ENCODE measurements at regions not wholly inside any gene's neighbourhood (a gene's known extent, or its start where the extent isn't known, plus 50 kb on each side); places are given as distances from the start of the nearest gene placed in this dataset.
"Not testable (repeated sequence)": the region's sequence is repeated elsewhere in the genome, so short reads cannot be mapped to it uniquely, and the experiment has no call there.

GRCh38 chr14:19219423-19219822, 214.7 kb downstream of the POTEG start:
- H3K36me3 ChIP-seq (ENCODE audit: low read depth); intact Hi-C loops (cut with DNase I, micrococcal nuclease); H3K9me3 ChIP-seq; ATAC-seq; DNase-seq; H3K4me3 ChIP-seq; H3K4me1 ChIP-seq (ENCODE audit: low read depth): not testable (repeated sequence)

GRCh38 chr14:19231421-19231820, 202.7 kb downstream of the POTEG start:
- H3K4me3 ChIP-seq; DNase-seq; ATAC-seq; H3K36me3 ChIP-seq (ENCODE audit: low read depth); H3K9me3 ChIP-seq; intact Hi-C loops (cut with DNase I, micrococcal nuclease); H3K4me1 ChIP-seq (ENCODE audit: low read depth): not testable (repeated sequence)

- H3K36me3 ChIP-seq (ENCODE audit: low read depth); H3K4me3 ChIP-seq; ATAC-seq; intact Hi-C loops (cut with DNase I, micrococcal nuclease); H3K4me1 ChIP-seq (ENCODE audit: low read depth); DNase-seq; H3K9me3 ChIP-seq: not testable (repeated sequence)
Observed at GRCh38 chr14:19234059-19234458, 200.1 kb downstream of the POTEG start.

- H3K4me1 ChIP-seq (ENCODE audit: low read depth); ATAC-seq; H3K4me3 ChIP-seq; DNase-seq; H3K36me3 ChIP-seq (ENCODE audit: low read depth); intact Hi-C loops (cut with DNase I, micrococcal nuclease); H3K9me3 ChIP-seq: not testable (repeated sequence)
Observed at GRCh38 chr14:19237656-19238055, 196.5 kb downstream of the POTEG start.

- H3K36me3 ChIP-seq (ENCODE audit: low read depth); intact Hi-C loops (cut with DNase I, micrococcal nuclease); ATAC-seq; H3K4me3 ChIP-seq; H3K4me1 ChIP-seq (ENCODE audit: low read depth); DNase-seq; H3K9me3 ChIP-seq: not testable (repeated sequence)
Observed at GRCh38 chr14:19238584-19238983, 195.6 kb downstream of the POTEG start.

- intact Hi-C loops (cut with DNase I, micrococcal nuclease); ATAC-seq; H3K4me1 ChIP-seq (ENCODE audit: low read depth); H3K36me3 ChIP-seq (ENCODE audit: low read depth); H3K4me3 ChIP-seq; DNase-seq; H3K9me3 ChIP-seq: not testable (repeated sequence)
Observed at GRCh38 chr14:19239981-19240380, 194.2 kb downstream of the POTEG start.

GRCh38 chr14:19240387-19240786, 193.8 kb downstream of the POTEG start:
- DNase-seq; H3K36me3 ChIP-seq (ENCODE audit: low read depth); intact Hi-C loops (cut with DNase I, micrococcal nuclease); H3K9me3 ChIP-seq; ATAC-seq; H3K4me1 ChIP-seq (ENCODE audit: low read depth); H3K4me3 ChIP-seq: not testable (repeated sequence)

GRCh38 chr14:19241451-19241850, 192.7 kb downstream of the POTEG start:
- H3K4me3 ChIP-seq; intact Hi-C loops (cut with DNase I, micrococcal nuclease); H3K9me3 ChIP-seq; ATAC-seq; H3K36me3 ChIP-seq (ENCODE audit: low read depth); H3K4me1 ChIP-seq (ENCODE audit: low read depth): not testable (repeated sequence)
- DNase-seq = peak in 1 of 3 donors; percentile 51

- DNase-seq; H3K4me1 ChIP-seq (ENCODE audit: low read depth); H3K9me3 ChIP-seq; ATAC-seq; H3K4me3 ChIP-seq; H3K36me3 ChIP-seq (ENCODE audit: low read depth); intact Hi-C loops (cut with DNase I, micrococcal nuclease): not testable (repeated sequence)
Observed at GRCh38 chr14:19242529-19242928, 191.6 kb downstream of the POTEG start.

GRCh38 chr14:19266908-19267307, 167.2 kb downstream of the POTEG start:
- ATAC-seq = peak; percentile 47
- H3K9me3 ChIP-seq; H3K36me3 ChIP-seq (ENCODE audit: low read depth); H3K4me3 ChIP-seq; H3K4me1 ChIP-seq (ENCODE audit: low read depth); intact Hi-C loops (cut with DNase I, micrococcal nuclease); DNase-seq: not testable (repeated sequence)

GRCh38 chr14:19267636-19268035, 166.5 kb downstream of the POTEG start:
- intact Hi-C loops (cut with DNase I, micrococcal nuclease); H3K9me3 ChIP-seq; H3K4me3 ChIP-seq; H3K4me1 ChIP-seq (ENCODE audit: low read depth); H3K36me3 ChIP-seq (ENCODE audit: low read depth): not testable (repeated sequence)
- ATAC-seq = peak; percentile 37
- peak in 2 of 3 donors; percentile 15 to 68 for DNase-seq

- intact Hi-C loops (cut with DNase I, micrococcal nuclease); H3K4me3 ChIP-seq; DNase-seq; H3K36me3 ChIP-seq (ENCODE audit: low read depth); H3K9me3 ChIP-seq; H3K4me1 ChIP-seq (ENCODE audit: low read depth): not testable (repeated sequence)
- peak; percentile 47 for ATAC-seq
Observed at GRCh38 chr14:19268047-19268627, 166.0 kb downstream of the POTEG start.

GRCh38 chr14:19272235-19272634, 161.9 kb downstream of the POTEG start:
- DNase-seq; H3K9me3 ChIP-seq; H3K36me3 ChIP-seq (ENCODE audit: low read depth); intact Hi-C loops (cut with DNase I, micrococcal nuclease); H3K4me1 ChIP-seq (ENCODE audit: low read depth); H3K4me3 ChIP-seq: not testable (repeated sequence)
- peak; percentile 38 for ATAC-seq

- H3K4me1 ChIP-seq (ENCODE audit: low read depth); H3K9me3 ChIP-seq; DNase-seq; H3K4me3 ChIP-seq; H3K36me3 ChIP-seq (ENCODE audit: low read depth); intact Hi-C loops (cut with DNase I, micrococcal nuclease): not testable (repeated sequence)
- peak; percentile 14 for ATAC-seq
Observed at GRCh38 chr14:19289669-19290068, 144.5 kb downstream of the POTEG start.

GRCh38 chr14:19300243-19300642, 133.9 kb downstream of the POTEG start:
- H3K9me3 ChIP-seq; H3K4me1 ChIP-seq (ENCODE audit: low read depth); DNase-seq; intact Hi-C loops (cut with DNase I, micrococcal nuclease); H3K4me3 ChIP-seq; H3K36me3 ChIP-seq (ENCODE audit: low read depth): not testable (repeated sequence)
- peak; percentile 5 for ATAC-seq

Measured in mucosa of descending colon (tissue), 3 donors.